IMR-90 (cell line): ENCODE measurements at regions not wholly inside any gene's neighbourhood (a gene's known extent, or its start where the extent isn't known, plus 50 kb on each side); places are given as distances from the start of the nearest gene placed in this dataset.

Experiments used
- ATAC-seq: fragments of 200-7000 bp; cut with Tn5 transposase; 2 replicates; pipeline ENCODE4 v1.9.1; 2020; ENCODE audit warnings: low read depth, mild to moderate bottlenecking, moderate library complexity
- BruUV-seq: library from RNA; stranded (reverse); fragments of 400-500 nt; replicated peaks from 2 replicates; lab custom pipeline; 2021; lab: Mats Ljungman, UMichigan
- CTCF ChIA-PET: fragments of 300-600 bp; formaldehyde crosslinking; extraction: SDS; loops from one replicate; lab custom pipeline; 2021; ENCODE audit warnings: antibody characterized with exemption; lab: Yijun Ruan, JAX
- POLR2A ChIA-PET: fragments of 300-600 bp; sonication (Branson Sonifier 250); formaldehyde crosslinking; loops from one replicate; lab custom pipeline; 2022; ENCODE audit warnings: antibody characterized with exemption; ENCODE audit not compliant: unreplicated experiment; lab: Charles Lee
- DNase-seq: peaks from one replicate; pipeline ENCODE4 v3.0.0; 2013
- H2AFZ ChIP-seq: replicated peaks from 2 replicates; pipeline ENCODE3; 2013; ENCODE audit warnings: low read length, mild to moderate bottlenecking; ENCODE audit not compliant: poor library complexity
- H2AK5ac ChIP-seq: 2 replicates; pipeline ENCODE4 v1.6.1; 2013; ENCODE audit warnings: low read depth, low read length, inconsistent platforms
- H2AK9ac ChIP-seq: replicated peaks from 2 replicates; pipeline ENCODE3; 2013; ENCODE audit warnings: mild to moderate bottlenecking, low read depth, low read length, moderate library complexity; ENCODE audit not compliant: poor library complexity
- H2BK120ac ChIP-seq: 2 replicates; pipeline ENCODE4 v1.6.1; 2013; ENCODE audit warnings: low read depth, low read length, inconsistent platforms
- H2BK15ac ChIP-seq: 3 replicates; pipeline ENCODE4 v1.6.1; 2013; ENCODE audit warnings: low read depth, low read length, inconsistent platforms
- H2BK20ac ChIP-seq: 2 replicates; pipeline ENCODE4 v1.6.1; 2013; ENCODE audit warnings: low read depth, mild to moderate bottlenecking, inconsistent platforms, low read length, moderate library complexity
- H2BK5ac ChIP-seq: 2 replicates; pipeline ENCODE4 v1.6.1; 2013; ENCODE audit warnings: mild to moderate bottlenecking, low read depth, low read length, inconsistent platforms; ENCODE audit not compliant: poor library complexity, severe bottlenecking
- H3K14ac ChIP-seq: replicated peaks from 2 replicates; pipeline ENCODE4 v1.6.1; 2013; ENCODE audit warnings: low read depth, low read length, inconsistent platforms
- H3K18ac ChIP-seq: 2 replicates; pipeline ENCODE4 v1.6.1; 2013; ENCODE audit warnings: low read depth, low read length, control low read depth
- H3K23ac ChIP-seq: 2 replicates; pipeline ENCODE4 v1.6.1; 2013; ENCODE audit warnings: low read depth, low read length, inconsistent platforms
- H3K27ac ChIP-seq: 2 replicates; pipeline ENCODE4 v1.5.1; 2013; ENCODE audit warnings: mild to moderate bottlenecking, control low read depth, low read length; ENCODE audit not compliant: insufficient read depth
- H3K27me3 ChIP-seq: 2 replicates; pipeline ENCODE4 v1.6.1; 2013; ENCODE audit warnings: low read length; ENCODE audit not compliant: control insufficient read depth, insufficient read depth
- H3K36me3 ChIP-seq: 2 replicates; pipeline ENCODE4 v1.6.1; 2013; ENCODE audit warnings: low read length, mixed read lengths; ENCODE audit not compliant: control insufficient read depth, insufficient read depth
- H3K4ac ChIP-seq: 2 replicates; pipeline ENCODE4 v1.6.1; 2013; ENCODE audit warnings: low read depth, low read length, inconsistent platforms
- H3K4me1 ChIP-seq: 2 replicates; pipeline ENCODE4 v1.6.1; 2013; ENCODE audit warnings: low read length, mixed read lengths; ENCODE audit not compliant: control insufficient read depth, insufficient read depth
- H3K4me2 ChIP-seq: 2 replicates; pipeline ENCODE4 v1.6.1; 2013; ENCODE audit warnings: low read depth, mild to moderate bottlenecking, control low read depth, low read length, moderate library complexity
- H3K4me3 ChIP-seq: 2 replicates; pipeline ENCODE4 v1.5.1; 2013; ENCODE audit warnings: low read depth, mild to moderate bottlenecking, control low read depth, low read length, moderate library complexity; ENCODE audit not compliant: insufficient read depth
- H3K56ac ChIP-seq: 2 replicates; pipeline ENCODE4 v1.6.1; 2013; ENCODE audit warnings: low read length, inconsistent platforms; ENCODE audit not compliant: insufficient read depth; ENCODE audit errors: extremely low read depth
- H3K79me1 ChIP-seq, 2 experiments: 2 replicates each; pipeline ENCODE4 v1.6.1; 2013; ENCODE audit warnings: low read length in 2 of 2, inconsistent platforms in 1 of 2, low read depth in 1 of 2
- H3K9ac ChIP-seq: 2 replicates; pipeline ENCODE4 v1.6.1; 2013; ENCODE audit warnings: low read depth, low read length, control low read depth
- H3K9me1 ChIP-seq: 2 replicates; pipeline ENCODE4 v1.6.1; 2013; ENCODE audit warnings: low read length, inconsistent platforms; ENCODE audit not compliant: insufficient read depth
- H3K9me3 ChIP-seq: 2 replicates; pipeline ENCODE4 v1.6.1; 2013; ENCODE audit warnings: low read length; ENCODE audit not compliant: control insufficient read depth, insufficient read depth
- H4K20me1 ChIP-seq: 2 replicates; pipeline ENCODE4 v1.6.1; 2013; ENCODE audit warnings: low read length, inconsistent platforms; ENCODE audit not compliant: insufficient read depth
- H4K5ac ChIP-seq: 2 replicates; pipeline ENCODE4 v1.6.1; 2013; ENCODE audit warnings: mild to moderate bottlenecking, low read depth, low read length, control low read depth
- H4K8ac ChIP-seq, 2 experiments: 2 replicates each; pipeline ENCODE4 v1.6.1; 2013; ENCODE audit warnings: low read depth in 2 of 2, low read length in 2 of 2, control low read depth in 1 of 2, inconsistent platforms in 1 of 2
- H4K91ac ChIP-seq: 2 replicates; pipeline ENCODE4 v1.6.1; 2013; ENCODE audit warnings: low read depth, low read length, inconsistent platforms; ENCODE audit not compliant: insufficient read depth
- BHLHE40 ChIP-seq: fragments of 150-350 bp; IDR thresholded peaks from 2 replicates; pipeline ENCODE4 v1.6.1; 2016; ENCODE audit warnings: mild to moderate bottlenecking, low read depth, low read length
- WGBS, 2 experiments: methylation state at CpG; one replicate each; pipeline versions ENCODE4 v1.1.5 to v1.1.7; 2013; ENCODE audit warnings: missing lambda C conversion rate in 2 of 2; ENCODE audit not compliant: insufficient read length in 1 of 2; ENCODE audit errors: extremely low coverage in 2 of 2; 5-methylcytosine and 5-hydroxymethylcytosine counted together
- dilution Hi-C: fragments of 300-500 bp; cut with HindIII; formaldehyde crosslinking; loops from one replicate; pipeline ENCODE4 v1.14.3; 2018; ENCODE audit warnings: low sequenced_read_pairs; ENCODE audit not compliant: unreplicated experiment
- in situ Hi-C: fragments of 300-500 bp; cut with MboI; formaldehyde crosslinking; loops from 3 replicates; pipeline ENCODE4 v1.14.3; 2019; ENCODE audit warnings: low sequenced_read_pairs, inconsistent platforms, mixed read lengths
- intact Hi-C: fragments of 100-400 bp; cut with micrococcal nuclease; formaldehyde crosslinking; loops from 2 replicates; pipeline ENCODE4 v1.10.0; 2022

- Histone ChIP-seq H3K27me3 (no peaks in the 10 kb centered on the region; the same call in 1 of the 2 replicates), H3K79me1 (no peaks in the 10 kb centered on the region), H3K27ac (no peak overlapping the region), H4K91ac (no peak overlapping the region), H4K5ac (no peak overlapping the region), H3K14ac (no peak overlapping the region), H2AK9ac (no peak overlapping the region), H2AFZ (no peak overlapping the region), H3K4me1 (no peaks in the 10 kb centered on the region), H3K9me1 (no peaks in the 10 kb centered on the region), H2BK5ac (no peak overlapping the region), H3K4ac (no peak overlapping the region), H3K4me3 (no peak overlapping the region), H3K36me3 (no peaks in the 10 kb centered on the region), H4K8ac (no peak overlapping the region), H2BK20ac (no peak overlapping the region), H3K9me3 (peaks cover 5% of the 10 kb centered on the region; the same call in 1 of the 2 replicates), H3K18ac (no peak overlapping the region), H3K56ac (no peak overlapping the region), H3K23ac (no peak overlapping the region), H2BK120ac (no peak overlapping the region), H2BK15ac (no peak overlapping the region), H2AK5ac (no peak overlapping the region), H3K9ac (no peak overlapping the region), H4K20me1 (no peaks in the 10 kb centered on the region), H3K4me2 (no peak overlapping the region)
- 57% methylated on average over 7 of the region's 16 CpGs; no CpG with 5 or more reads in 1 of the 2 experiments for WGBS, 2 experiments
- dilution Hi-C loops: no loop called here
- DNase-seq: no peak
- no peak for ATAC-seq
- no peak for TF ChIP-seq BHLHE40
- in situ Hi-C loops: no loop called here
- intact Hi-C loops: no loop called here
- ChIA-PET CTCF (no interaction called here), POLR2A (no interaction called here)
- BruUV-seq: no TSS peak
These were observed 62.8 kb upstream of the HDAC4 start for GRCh38 chr2:239463541-239464165.
